ENCODE measurements at regions not wholly inside any gene's neighbourhood (a gene's known extent, or its start where the extent isn't known, plus 50 kb on each side); places are given as distances from the start of the nearest gene placed in this dataset.

DNA sequence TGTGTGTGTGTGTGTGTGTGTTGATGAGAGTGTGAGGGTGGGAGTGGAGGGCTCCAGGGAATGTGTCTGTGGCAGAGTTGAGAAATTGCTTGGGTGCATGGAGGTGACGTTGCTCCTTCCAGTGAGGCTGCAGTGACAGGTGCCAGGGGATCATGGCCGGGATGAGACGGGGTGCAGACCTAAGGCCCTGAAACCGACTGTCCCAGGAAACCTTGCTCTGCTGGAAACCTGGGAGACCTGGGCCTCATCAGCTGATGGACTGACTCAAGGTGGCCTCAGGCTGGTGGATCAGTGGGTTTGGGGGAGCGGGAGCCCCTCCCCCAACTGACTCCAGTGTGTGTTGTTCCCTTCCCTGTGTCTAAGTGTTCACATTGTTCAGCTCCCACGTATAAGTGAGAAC, 56.6 kb downstream of the INHBB start:
- no peak for TF ChIP-seq POLR2A (IDR thresholded peaks at IDR 0.05)
- TF ChIP-seq, protein P1, sequence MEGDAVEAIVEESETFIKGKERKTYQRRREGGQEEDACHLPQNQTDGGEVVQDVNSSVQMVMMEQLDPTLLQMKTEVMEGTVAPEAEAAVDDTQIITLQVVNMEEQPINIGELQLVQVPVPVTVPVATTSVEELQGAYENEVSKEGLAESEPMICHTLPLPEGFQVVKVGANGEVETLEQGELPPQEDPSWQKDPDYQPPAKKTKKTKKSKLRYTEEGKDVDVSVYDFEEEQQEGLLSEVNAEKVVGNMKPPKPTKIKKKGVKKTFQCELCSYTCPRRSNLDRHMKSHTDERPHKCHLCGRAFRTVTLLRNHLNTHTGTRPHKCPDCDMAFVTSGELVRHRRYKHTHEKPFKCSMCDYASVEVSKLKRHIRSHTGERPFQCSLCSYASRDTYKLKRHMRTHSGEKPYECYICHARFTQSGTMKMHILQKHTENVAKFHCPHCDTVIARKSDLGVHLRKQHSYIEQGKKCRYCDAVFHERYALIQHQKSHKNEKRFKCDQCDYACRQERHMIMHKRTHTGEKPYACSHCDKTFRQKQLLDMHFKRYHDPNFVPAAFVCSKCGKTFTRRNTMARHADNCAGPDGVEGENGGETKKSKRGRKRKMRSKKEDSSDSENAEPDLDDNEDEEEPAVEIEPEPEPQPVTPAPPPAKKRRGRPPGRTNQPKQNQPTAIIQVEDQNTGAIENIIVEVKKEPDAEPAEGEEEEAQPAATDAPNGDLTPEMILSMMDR (IDR thresholded peaks at IDR 0.05), result no peak

Measured in heart left ventricle (tissue), 13 donors.